ENCODE measurements at regions not wholly inside any gene's neighbourhood (a gene's known extent, or its start where the extent isn't known, plus 50 kb on each side); places are given as distances from the start of the nearest gene placed in this dataset.

DNA sequence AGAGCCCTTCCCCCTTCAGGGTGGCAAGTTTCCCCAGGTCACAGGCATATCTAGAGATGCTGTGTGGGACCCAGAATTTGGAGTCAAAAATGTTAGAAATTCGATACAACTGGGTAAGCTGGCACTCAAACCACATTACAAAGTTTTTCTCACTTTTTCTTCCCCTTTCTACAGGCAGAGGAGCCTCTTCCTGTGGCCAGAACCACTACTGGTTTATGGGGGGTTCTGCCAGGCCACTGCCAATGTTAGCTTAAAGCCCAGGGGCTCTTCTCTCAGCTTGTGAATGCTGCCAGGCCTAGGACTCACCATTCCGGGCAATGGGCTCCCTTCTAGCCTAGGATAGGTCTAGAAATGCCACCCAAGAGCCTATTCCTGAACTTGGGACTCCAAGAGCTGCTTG lies 617.9 kb upstream of the PHF14 start:
- H3K4me1 ChIP-seq: no peaks in the 10 kb centered on the region
- no peak overlapping the region for H3K4me3 ChIP-seq
- H3K9me3 ChIP-seq: peaks cover 9% of the 10 kb centered on the region
- intact Hi-C loops (cut with DNase I): no loop called here
- no peak for ATAC-seq
- no peak for DNase-seq
- no peak overlapping the region for H3K27ac ChIP-seq
- TF ChIP-seq, protein P1, sequence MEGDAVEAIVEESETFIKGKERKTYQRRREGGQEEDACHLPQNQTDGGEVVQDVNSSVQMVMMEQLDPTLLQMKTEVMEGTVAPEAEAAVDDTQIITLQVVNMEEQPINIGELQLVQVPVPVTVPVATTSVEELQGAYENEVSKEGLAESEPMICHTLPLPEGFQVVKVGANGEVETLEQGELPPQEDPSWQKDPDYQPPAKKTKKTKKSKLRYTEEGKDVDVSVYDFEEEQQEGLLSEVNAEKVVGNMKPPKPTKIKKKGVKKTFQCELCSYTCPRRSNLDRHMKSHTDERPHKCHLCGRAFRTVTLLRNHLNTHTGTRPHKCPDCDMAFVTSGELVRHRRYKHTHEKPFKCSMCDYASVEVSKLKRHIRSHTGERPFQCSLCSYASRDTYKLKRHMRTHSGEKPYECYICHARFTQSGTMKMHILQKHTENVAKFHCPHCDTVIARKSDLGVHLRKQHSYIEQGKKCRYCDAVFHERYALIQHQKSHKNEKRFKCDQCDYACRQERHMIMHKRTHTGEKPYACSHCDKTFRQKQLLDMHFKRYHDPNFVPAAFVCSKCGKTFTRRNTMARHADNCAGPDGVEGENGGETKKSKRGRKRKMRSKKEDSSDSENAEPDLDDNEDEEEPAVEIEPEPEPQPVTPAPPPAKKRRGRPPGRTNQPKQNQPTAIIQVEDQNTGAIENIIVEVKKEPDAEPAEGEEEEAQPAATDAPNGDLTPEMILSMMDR (IDR thresholded peaks at IDR 0.05): no peak
- H3K36me3 ChIP-seq: no peaks in the 10 kb centered on the region
- no peaks in the 10 kb centered on the region for H3K27me3 ChIP-seq (ENCODE audit: low read depth)

DNA sequence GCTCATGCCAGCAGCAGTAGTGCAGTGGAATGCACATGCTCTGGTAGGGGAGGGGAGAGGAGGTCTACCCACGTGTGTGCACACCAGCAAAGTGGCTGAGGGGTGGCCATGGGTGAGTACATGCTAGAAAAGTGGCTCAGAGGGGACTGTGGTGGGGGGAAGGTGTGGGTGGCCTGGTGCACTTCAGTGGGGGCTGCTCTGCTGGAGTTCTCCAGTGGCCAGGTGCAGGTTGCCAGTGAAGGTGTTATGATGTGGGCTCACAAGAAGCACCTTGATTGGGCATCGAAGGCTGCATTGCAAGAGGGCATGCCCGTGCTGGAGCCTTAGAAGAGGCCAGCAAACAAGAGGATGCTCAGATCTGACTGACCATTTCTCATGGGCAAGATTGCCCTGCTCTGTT lies 613.6 kb upstream of the PHF14 start:
- ATAC-seq: peak in 1 of 2 donors; percentile 30
- TF ChIP-seq, protein P1 (IDR thresholded peaks at IDR 0.05): no peak

DNA sequence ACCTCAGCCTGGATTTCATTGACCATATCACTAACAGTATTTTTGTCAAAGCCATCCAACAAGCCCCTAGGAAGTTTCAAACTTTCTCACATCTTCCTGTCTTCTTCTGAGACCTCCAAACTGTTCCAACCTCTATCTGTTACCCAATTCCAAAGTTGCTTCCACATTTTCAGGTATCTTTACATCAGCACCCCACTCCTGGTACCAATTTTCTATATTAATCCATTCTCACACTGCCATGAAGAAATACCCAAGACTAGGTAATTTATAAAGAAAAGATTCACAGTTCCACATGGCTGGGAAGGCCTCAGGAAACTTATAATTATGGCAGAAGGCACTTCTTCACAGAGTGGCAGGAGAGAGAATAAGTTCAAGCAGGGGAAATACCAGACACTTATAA lies 571.9 kb upstream of the PHF14 start:
- no peaks in the 10 kb centered on the region for H3K4me1 ChIP-seq
- H3K27me3 ChIP-seq (ENCODE audit: low read depth): no peaks in the 10 kb centered on the region
- no peaks in the 10 kb centered on the region for H3K36me3 ChIP-seq
- no peak overlapping the region for H3K27ac ChIP-seq
- DNase-seq (no peak), ATAC-seq (no peak)
- H3K9me3 ChIP-seq: peaks cover 17% of the 10 kb centered on the region
- TF ChIP-seq, protein P1 (IDR thresholded peaks at IDR 0.05): no peak
- intact Hi-C loops (cut with DNase I): no loop called here
- no peak overlapping the region for H3K4me3 ChIP-seq

More for the DNA sequence above, 613.6 kb upstream of the PHF14 start:
- no peak for DNase-seq
- H3K4me3 ChIP-seq: no peak overlapping the region
- no peaks in the 10 kb centered on the region for H3K36me3 ChIP-seq
- no peaks in the 10 kb centered on the region for H3K4me1 ChIP-seq
- H3K9me3 ChIP-seq: peaks cover 12% of the 10 kb centered on the region
- H3K27ac ChIP-seq: no peak overlapping the region
- intact Hi-C loops (cut with DNase I): no loop called here
- no peaks in the 10 kb centered on the region for H3K27me3 ChIP-seq (ENCODE audit: low read depth)

DNA sequence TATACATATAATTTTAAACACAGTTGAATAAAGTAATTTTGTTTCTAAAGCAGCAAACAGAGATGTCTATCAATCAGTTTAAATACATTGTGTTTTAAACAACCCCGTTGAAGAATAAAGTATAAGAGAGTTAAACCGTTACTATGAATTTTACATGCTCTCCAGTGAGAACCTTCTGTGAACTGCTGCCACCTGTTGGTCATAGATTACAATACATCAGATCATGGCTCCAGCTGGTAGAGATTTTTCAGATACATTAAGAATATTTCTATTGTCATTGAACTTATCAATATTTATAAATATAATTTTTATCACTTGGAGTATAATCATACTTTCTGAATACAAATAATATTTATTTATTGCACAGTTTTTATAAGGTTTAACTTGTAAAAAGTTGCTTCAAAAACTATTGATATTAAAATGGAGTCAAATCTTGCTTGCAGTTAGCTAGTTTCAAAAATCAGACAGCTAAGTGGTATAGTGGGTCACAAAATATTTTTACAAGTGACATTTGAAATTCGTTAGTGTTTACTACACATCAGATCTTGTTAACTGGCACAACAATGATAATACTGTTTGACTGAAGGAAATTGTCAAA lies 561.2 kb upstream of the PHF14 start:
- Histone ChIP-seq H3K4me3 (no peak overlapping the region), H3K4me1 (no peaks in the 10 kb centered on the region), H3K27me3 (ENCODE audit: low read depth) (no peaks in the 10 kb centered on the region), H3K36me3 (no peaks in the 10 kb centered on the region), H3K27ac (no peak overlapping the region), H3K9me3 (no peaks in the 10 kb centered on the region)
- TF ChIP-seq, protein P1 (IDR thresholded peaks at IDR 0.05): peak; percentile 69
- ATAC-seq: peak; percentile 51 to 68
- intact Hi-C loops (cut with DNase I): loop anchor here (10.0 kb wide), 1 partner anchor 1998 kb away; no protein-coding TSS in a partner anchor
- DNase-seq: no peak

DNA sequence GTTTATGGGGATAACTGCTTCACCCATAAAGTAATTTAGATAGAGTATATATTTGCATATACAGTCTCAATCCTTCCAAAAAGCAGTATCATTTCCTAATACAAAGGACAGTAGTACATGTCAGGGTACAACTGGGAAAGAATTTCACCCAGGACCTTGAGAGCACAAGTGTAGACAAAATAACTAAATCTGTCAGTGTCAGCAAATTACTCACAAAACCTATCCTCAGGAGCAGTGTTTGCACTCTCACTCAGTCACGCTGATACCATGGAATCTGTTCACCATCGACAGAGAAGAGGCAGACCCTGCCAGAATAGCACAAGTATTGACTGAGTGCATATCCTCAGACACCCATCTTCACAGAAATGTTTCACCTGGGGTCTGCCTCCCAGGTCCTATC lies 554.7 kb upstream of the PHF14 start:
- intact Hi-C loops (cut with DNase I): loop anchor here (10.0 kb wide), 1 partner anchor 2004 kb away; no protein-coding TSS in a partner anchor
- Histone ChIP-seq H3K27me3 (ENCODE audit: low read depth) (no peaks in the 10 kb centered on the region), H3K9me3 (no peaks in the 10 kb centered on the region), H3K27ac (no peak overlapping the region), H3K4me1 (no peaks in the 10 kb centered on the region), H3K36me3 (no peaks in the 10 kb centered on the region), H3K4me3 (no peak overlapping the region)
- no peak for ATAC-seq
- TF ChIP-seq, protein P1 (IDR thresholded peaks at IDR 0.05): no peak
- no peak for DNase-seq

Data from lower lobe of right lung (tissue), 2 donors.